Retinal pigment epithelial cell (primary cell): ENCODE measurements at regions not wholly inside any gene's neighbourhood (a gene's known extent, or its start where the extent isn't known, plus 50 kb on each side); places are given as distances from the start of the nearest gene placed in this dataset.
"Not testable (repeated sequence)": the region's sequence is repeated elsewhere in the genome, so short reads cannot be mapped to it uniquely, and the experiment has no call there.

ENCODE experiments used
- DNase-seq: peaks from one replicate; pipeline ENCODE4 v3.0.0-alpha.2; 2010; ENCODE audit warnings: low read depth
- H3K4me3 ChIP-seq: 2 replicates; pipeline ENCODE4 v1.5.1; 2011; ENCODE audit warnings: mild to moderate bottlenecking, low read length, control low read depth, moderate library complexity
- CTCF ChIP-seq: conservative IDR thresholded peaks from 2 replicates; pipeline ENCODE4 v1.5.1; 2011; ENCODE audit warnings: low read depth, low read length, control low read depth, inconsistent platforms

DNA sequence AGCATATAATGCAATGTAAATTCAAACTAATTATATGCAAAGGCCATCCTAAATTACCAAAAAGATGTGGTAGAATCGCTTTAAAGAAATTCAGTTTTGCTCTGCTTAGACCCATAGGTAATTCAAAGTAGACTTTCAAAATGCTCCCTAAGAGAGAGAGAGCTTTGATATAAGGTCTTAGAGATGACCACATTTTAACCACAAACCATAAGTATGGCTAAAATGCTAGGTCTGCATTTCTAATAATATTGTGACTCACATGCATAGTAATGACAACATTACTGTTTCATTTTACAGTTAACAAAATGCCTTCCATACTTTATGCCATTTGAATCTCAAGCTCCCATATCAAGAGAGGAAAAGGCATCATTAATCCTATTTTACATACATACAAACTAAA lies 144.5 kb downstream of the RAD51AP2 start:
- H3K4me3 ChIP-seq: no peak overlapping the region
- DNase-seq: peak; percentile 39
- no peak for TF ChIP-seq CTCF

DNA sequence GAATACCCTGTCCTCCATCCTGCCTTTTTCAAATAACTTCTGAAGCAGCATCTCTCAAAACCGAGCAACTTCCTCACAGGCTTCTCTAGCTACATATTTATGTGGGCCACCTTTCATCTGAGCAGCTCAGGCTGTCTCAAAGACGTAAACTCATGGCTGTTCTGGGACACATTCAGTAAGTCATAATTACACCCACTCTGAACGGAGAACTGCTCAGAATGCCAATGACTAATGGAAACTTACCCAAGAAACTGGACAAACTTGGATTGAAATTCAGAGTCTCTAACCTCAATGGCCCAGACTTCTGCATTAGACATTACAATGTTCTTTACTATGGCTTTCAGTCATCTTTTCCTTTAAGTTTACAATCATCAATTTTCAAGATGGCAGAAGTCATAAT lies 145.2 kb downstream of the RAD51AP2 start:
- no peak for DNase-seq
- no peak for TF ChIP-seq CTCF
- H3K4me3 ChIP-seq: no peak overlapping the region

GRCh38 chr2:17363846-17364245 lies 154.4 kb downstream of the RAD51AP2 start:
- TF ChIP-seq CTCF: no peak
- no peak for DNase-seq
- H3K4me3 ChIP-seq: no peak overlapping the region

DNA sequence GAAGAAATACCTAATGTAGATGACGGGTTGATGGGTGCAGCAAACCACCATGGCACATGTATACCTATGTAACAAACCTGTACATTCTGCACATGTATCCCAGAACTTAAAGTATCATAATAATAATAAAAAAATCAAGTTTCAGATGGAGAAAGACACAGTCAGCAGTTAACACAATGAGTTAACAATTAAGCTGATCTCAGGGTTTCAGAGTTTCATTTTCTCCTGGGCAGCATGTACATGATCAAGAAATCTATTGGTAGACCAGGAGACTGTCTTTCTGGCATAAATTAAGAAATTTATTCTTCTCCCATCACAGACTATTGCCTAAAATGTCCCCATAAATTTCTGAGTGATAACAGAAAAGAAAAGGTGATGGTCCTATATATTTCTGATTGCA lies 155.3 kb downstream of the RAD51AP2 start:
- no peak overlapping the region for H3K4me3 ChIP-seq
- TF ChIP-seq CTCF: no peak
- no peak for DNase-seq

GRCh38 chr2:17355608-17356329 lies 162.5 kb downstream of the RAD51AP2 start:
- no peak for DNase-seq
- H3K4me3 ChIP-seq: no peak overlapping the region
- no peak for TF ChIP-seq CTCF

DNA sequence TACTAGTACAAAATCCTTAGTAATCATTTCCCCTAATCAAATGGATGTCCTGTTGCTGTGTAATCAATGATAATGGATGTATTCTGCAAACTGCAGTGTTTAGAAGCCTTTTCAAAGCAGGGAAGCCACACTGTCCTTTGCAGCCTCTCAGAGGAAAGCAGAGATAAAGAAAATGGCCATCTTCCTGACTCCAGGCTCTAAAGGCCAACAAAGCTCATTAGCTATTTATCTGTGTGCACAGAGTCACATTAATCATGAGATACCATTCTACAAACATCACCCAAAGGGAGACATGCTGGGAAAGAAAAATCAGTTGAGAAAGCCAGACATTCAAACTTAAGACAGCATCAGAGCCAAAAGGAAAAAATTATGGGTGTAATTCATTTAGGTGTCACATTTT lies 165.0 kb downstream of the RAD51AP2 start:
- DNase-seq: no peak
- TF ChIP-seq CTCF: no peak
- H3K4me3 ChIP-seq: no peak overlapping the region

DNA sequence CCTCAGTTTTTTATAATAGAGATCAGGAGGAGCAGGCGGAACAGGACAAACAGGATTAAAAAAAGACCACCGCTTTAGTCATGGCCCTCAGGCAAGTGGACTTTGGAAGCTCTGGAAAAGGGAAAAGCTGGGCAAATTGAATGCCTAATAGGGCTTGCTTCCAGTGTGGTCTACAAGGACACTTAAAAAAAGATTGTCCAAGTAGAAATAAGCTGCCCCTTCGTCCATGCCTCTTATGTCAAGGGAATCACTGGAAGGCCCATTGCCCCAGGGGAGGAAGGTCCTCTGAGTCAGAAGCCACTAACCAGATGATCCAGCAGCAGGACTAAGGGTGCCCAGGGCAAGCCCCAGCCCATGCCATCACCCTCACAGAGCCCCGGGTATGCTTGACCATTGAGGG lies 175.5 kb downstream of the RAD51AP2 start:
- H3K4me3 ChIP-seq, DNase-seq: not testable (repeated sequence)
